SJSA1 (cell line): ENCODE measurements at regions not wholly inside any gene's neighbourhood (a gene's known extent, or its start where the extent isn't known, plus 50 kb on each side); places are given as distances from the start of the nearest gene placed in this dataset.
A peak's percentile ranks its signal among the peaks of the same experiment; 100 is the strongest.

Experiments
- DNase-seq, 2 experiments: peaks; one replicate each; pipeline ENCODE4 v3.0.0-alpha.2; 2015 to 2020; ENCODE audit warnings: low spot score in 2 of 2, low read depth in 1 of 2
- H3K27ac ChIP-seq: fragments of 250-450 bp; sonication (Bioruptor Pico); 2 replicates; pipeline ENCODE4 v1.5.1; 2020; ENCODE audit warnings: mild to moderate bottlenecking, moderate library complexity
- H3K27me3 ChIP-seq: fragments of 250-450 bp; sonication (Bioruptor Pico); replicated peaks from 2 replicates; pipeline ENCODE4 v1.5.1; 2020; ENCODE audit warnings: mild to moderate bottlenecking, moderate library complexity
- H3K36me3 ChIP-seq: fragments of 250-450 bp; sonication (Bioruptor Pico); 2 replicates; pipeline ENCODE4 v1.5.1; 2020; ENCODE audit warnings: mild to moderate bottlenecking
- H3K4me1 ChIP-seq: fragments of 250-450 bp; sonication (Bioruptor Pico); replicated peaks from 2 replicates; pipeline ENCODE4 v1.6.1; 2021; ENCODE audit warnings: mild to moderate bottlenecking
- H3K4me3 ChIP-seq: fragments of 250-450 bp; sonication (Bioruptor Pico); 2 replicates; pipeline ENCODE4 v1.5.1; 2020; ENCODE audit warnings: mild to moderate bottlenecking
- H3K9me3 ChIP-seq: fragments of 250-450 bp; sonication (Bioruptor Pico); replicated peaks from 2 replicates; pipeline ENCODE4 v1.5.1; 2020; ENCODE audit warnings: mild to moderate bottlenecking

DNA sequence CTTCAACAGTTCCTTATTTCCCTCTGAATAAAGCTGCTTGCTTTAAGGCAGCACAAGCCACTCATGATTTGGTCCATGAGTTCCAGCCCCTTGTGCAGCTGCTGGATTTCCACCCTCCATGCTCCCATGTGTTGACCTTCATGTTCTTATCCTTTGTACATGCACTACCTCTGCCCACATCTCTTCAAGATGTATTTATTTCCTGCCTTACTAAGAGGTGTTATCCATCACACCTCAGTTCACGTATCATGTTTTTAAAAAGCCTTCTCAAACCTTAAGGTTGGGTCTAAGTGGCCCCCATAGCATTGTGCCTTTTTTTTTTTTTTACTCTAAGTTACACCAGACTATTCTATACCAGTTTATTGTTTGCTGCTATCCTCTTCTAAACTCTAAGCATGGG is 107.7 kb downstream of the SIPA1L2 start:
- no peak for DNase-seq
- peaks cover 6% of the 10 kb centered on the region for H3K4me1 ChIP-seq
- H3K36me3 ChIP-seq = no peaks in the 10 kb centered on the region
- H3K27me3 ChIP-seq = no peaks in the 10 kb centered on the region
- no peak overlapping the region for H3K27ac ChIP-seq
- no peak overlapping the region for H3K4me3 ChIP-seq
- no peaks in the 10 kb centered on the region for H3K9me3 ChIP-seq

GRCh38 chr1:232521660-232522059 is 108.3 kb downstream of the SIPA1L2 start:
- Histone ChIP-seq H3K4me3 (no peak overlapping the region), H3K27ac (no peak overlapping the region), H3K36me3 (no peaks in the 10 kb centered on the region), H3K4me1 (peaks cover 6% of the 10 kb centered on the region), H3K27me3 (no peaks in the 10 kb centered on the region), H3K9me3 (no peaks in the 10 kb centered on the region)
- no peak for DNase-seq

DNA sequence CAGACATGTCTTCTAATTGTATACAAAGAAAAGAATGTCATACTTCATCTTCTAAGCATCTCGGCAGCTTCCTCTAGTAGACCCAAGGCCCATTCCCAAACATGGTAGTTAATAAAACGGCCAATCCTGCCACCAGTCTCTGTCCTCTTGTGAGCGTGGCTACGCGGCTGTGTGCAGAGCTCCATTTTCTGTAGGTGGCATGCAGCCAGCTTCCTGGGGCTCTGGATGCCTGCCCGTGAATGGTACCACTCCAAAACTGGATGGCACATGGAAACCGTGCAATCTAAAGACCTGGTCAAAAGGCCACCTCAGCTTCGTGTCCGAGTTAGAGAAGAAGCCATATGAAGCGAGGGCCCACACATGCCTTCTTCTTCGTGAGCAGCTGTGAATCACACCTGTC is 110.7 kb downstream of the SIPA1L2 start:
- no peak for DNase-seq
- no peaks in the 10 kb centered on the region for H3K9me3 ChIP-seq
- H3K36me3 ChIP-seq = no peaks in the 10 kb centered on the region
- H3K27me3 ChIP-seq = no peaks in the 10 kb centered on the region
- peaks cover 6% of the 10 kb centered on the region for H3K4me1 ChIP-seq
- no peak overlapping the region for H3K27ac ChIP-seq
- no peak overlapping the region for H3K4me3 ChIP-seq

GRCh38 chr1:232518349-232518748 is 111.6 kb downstream of the SIPA1L2 start:
- Histone ChIP-seq H3K9me3 (no peaks in the 10 kb centered on the region), H3K4me1 (no peaks in the 10 kb centered on the region), H3K27ac (no peak overlapping the region), H3K36me3 (no peaks in the 10 kb centered on the region), H3K4me3 (no peak overlapping the region), H3K27me3 (no peaks in the 10 kb centered on the region)
- DNase-seq = no peak

- no peaks in the 10 kb centered on the region for H3K27me3 ChIP-seq
- no peak overlapping the region for H3K4me3 ChIP-seq
- no peaks in the 10 kb centered on the region for H3K36me3 ChIP-seq
- no peak for DNase-seq
- H3K27ac ChIP-seq = no peak overlapping the region
- no peaks in the 10 kb centered on the region for H3K4me1 ChIP-seq
- H3K9me3 ChIP-seq = no peaks in the 10 kb centered on the region
These were observed 112.7 kb downstream of the SIPA1L2 start for GRCh38 chr1:232517204-232517603.

GRCh38 chr1:232515706-232516105 is 114.2 kb downstream of the SIPA1L2 start:
- Histone ChIP-seq H3K36me3 (no peaks in the 10 kb centered on the region), H3K4me1 (no peaks in the 10 kb centered on the region), H3K27me3 (no peaks in the 10 kb centered on the region), H3K4me3 (no peak overlapping the region), H3K27ac (no peak overlapping the region), H3K9me3 (no peaks in the 10 kb centered on the region)
- no peak for DNase-seq

GRCh38 chr1:232512712-232513111 is 117.2 kb downstream of the SIPA1L2 start:
- H3K9me3 ChIP-seq = no peaks in the 10 kb centered on the region
- no peak for DNase-seq
- no peak overlapping the region for H3K27ac ChIP-seq
- H3K4me1 ChIP-seq = peaks cover 13% of the 10 kb centered on the region
- no peaks in the 10 kb centered on the region for H3K36me3 ChIP-seq
- no peaks in the 10 kb centered on the region for H3K27me3 ChIP-seq
- H3K4me3 ChIP-seq = no peak overlapping the region

DNA sequence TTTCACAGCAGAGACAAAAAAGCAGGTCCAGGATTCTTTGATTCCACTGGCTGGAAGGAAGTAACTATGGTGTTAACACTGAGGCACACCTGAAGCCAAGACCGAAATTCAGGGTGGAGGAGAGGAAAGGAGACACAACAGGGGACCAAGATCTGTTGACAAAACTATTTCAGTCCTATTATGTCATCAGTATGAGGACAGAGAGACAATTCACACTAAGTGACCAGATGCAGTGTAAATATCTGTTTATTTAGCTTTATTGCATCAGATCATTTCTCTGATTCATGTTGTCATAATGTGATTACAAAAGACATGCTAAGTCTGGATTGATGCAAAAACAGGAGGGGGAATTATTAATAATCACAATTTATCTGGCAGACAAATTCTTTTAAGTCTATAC is 118.8 kb downstream of the SIPA1L2 start:
- H3K27me3 ChIP-seq = no peaks in the 10 kb centered on the region
- no peak overlapping the region for H3K27ac ChIP-seq
- no peak overlapping the region for H3K4me3 ChIP-seq
- H3K36me3 ChIP-seq = no peaks in the 10 kb centered on the region
- no peak for DNase-seq
- H3K9me3 ChIP-seq = no peaks in the 10 kb centered on the region
- H3K4me1 ChIP-seq = peaks cover 13% of the 10 kb centered on the region

GRCh38 chr1:232510367-232511110 is 119.4 kb downstream of the SIPA1L2 start:
- no peak overlapping the region for H3K4me3 ChIP-seq
- no peaks in the 10 kb centered on the region for H3K9me3 ChIP-seq
- no peaks in the 10 kb centered on the region for H3K27me3 ChIP-seq
- no peak overlapping the region for H3K27ac ChIP-seq
- no peaks in the 10 kb centered on the region for H3K36me3 ChIP-seq
- H3K4me1 ChIP-seq = peaks cover 13% of the 10 kb centered on the region
- DNase-seq = no peak

DNA sequence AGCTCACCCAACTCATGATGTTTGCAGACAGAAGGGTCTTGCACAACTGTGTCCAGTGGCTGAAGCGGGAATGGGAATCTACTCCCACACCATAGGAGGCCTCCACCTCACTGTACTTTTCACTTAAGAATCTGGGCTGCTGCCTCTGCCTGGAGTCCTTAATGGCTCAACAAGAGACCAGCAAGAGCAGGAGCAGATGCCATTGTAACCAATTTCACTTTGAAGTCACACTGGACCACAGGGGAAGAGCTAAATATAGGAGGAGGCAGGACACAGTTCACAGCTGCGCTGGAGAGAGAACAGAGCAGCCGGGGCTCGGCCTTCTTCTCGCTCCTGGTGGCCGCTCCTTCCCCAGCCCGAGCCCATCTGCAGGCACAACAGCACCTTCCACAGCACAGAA is 120.4 kb downstream of the SIPA1L2 start:
- DNase-seq = peak; percentile 40 to 46
- no peaks in the 10 kb centered on the region for H3K27me3 ChIP-seq
- no peaks in the 10 kb centered on the region for H3K9me3 ChIP-seq
- H3K27ac ChIP-seq = no peak overlapping the region
- H3K4me3 ChIP-seq = no peak overlapping the region
- H3K36me3 ChIP-seq = no peaks in the 10 kb centered on the region
- H3K4me1 ChIP-seq = peaks cover 13% of the 10 kb centered on the region

- H3K4me1 ChIP-seq = peaks cover 13% of the 10 kb centered on the region
- DNase-seq = no peak
- H3K4me3 ChIP-seq = no peak overlapping the region
- no peaks in the 10 kb centered on the region for H3K27me3 ChIP-seq
- H3K9me3 ChIP-seq = no peaks in the 10 kb centered on the region
- H3K36me3 ChIP-seq = no peaks in the 10 kb centered on the region
- no peak overlapping the region for H3K27ac ChIP-seq
These were observed 121.7 kb downstream of the SIPA1L2 start for GRCh38 chr1:232508130-232508701.

DNA sequence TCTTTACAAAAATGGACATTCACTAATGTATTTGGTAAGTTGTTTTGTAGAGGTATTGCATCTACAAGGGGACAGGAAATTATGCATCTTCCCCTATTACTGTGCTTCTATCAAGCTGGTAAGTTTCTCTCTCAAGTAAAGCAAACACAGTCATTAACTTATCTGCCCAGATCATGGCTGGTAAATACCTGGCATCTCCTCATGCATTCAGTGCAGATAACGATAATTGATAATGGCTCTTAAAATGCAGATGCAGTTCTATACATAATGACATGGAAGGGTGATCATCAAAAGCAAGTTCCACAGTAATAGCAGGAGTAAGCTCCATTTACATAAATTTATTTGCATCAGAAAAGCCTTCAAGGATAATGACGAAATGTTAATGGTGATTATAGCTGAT is 122.4 kb downstream of the SIPA1L2 start:
- no peak for DNase-seq
- Histone ChIP-seq H3K27me3 (no peaks in the 10 kb centered on the region), H3K36me3 (no peaks in the 10 kb centered on the region), H3K4me1 (peaks cover 13% of the 10 kb centered on the region), H3K27ac (no peak overlapping the region), H3K9me3 (no peaks in the 10 kb centered on the region), H3K4me3 (no peak overlapping the region)

DNA sequence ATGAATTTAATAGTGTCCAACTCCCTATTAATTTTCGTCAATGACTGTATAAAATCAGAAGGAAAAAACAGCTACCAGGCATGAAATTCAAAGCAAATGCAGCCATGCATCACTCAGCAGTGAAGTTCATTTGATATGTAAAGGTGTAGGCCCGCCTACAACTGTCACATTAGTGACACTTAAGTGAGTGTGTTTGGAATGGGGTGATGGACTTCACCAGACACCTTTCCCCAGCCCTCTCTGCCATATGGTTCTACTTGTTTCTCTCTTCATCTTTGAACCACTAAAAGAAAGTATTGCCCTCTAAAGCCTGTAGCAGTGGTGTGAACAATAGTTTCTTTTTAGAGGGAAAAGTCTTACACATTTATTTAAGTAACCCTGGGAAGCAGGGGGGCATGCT is 124.0 kb downstream of the SIPA1L2 start:
- DNase-seq = no peak
- peaks cover 13% of the 10 kb centered on the region for H3K4me1 ChIP-seq
- H3K27ac ChIP-seq = no peak overlapping the region
- H3K9me3 ChIP-seq = no peaks in the 10 kb centered on the region
- H3K36me3 ChIP-seq = no peaks in the 10 kb centered on the region
- H3K4me3 ChIP-seq = no peak overlapping the region
- H3K27me3 ChIP-seq = no peaks in the 10 kb centered on the region

GRCh38 chr1:232504651-232505050 is 125.3 kb downstream of the SIPA1L2 start:
- Histone ChIP-seq H3K9me3 (no peaks in the 10 kb centered on the region), H3K27me3 (no peaks in the 10 kb centered on the region)
- DNase-seq = no peak

GRCh38 chr1:232503497-232503896 is 126.4 kb downstream of the SIPA1L2 start:
- Histone ChIP-seq H3K27ac (no peak overlapping the region), H3K27me3 (no peaks in the 10 kb centered on the region), H3K4me1 (peaks cover 3% of the 10 kb centered on the region; the same call in 1 of the 2 replicates), H3K9me3 (no peaks in the 10 kb centered on the region), H3K36me3 (no peaks in the 10 kb centered on the region), H3K4me3 (no peak overlapping the region)
- DNase-seq = no peak

More at GRCh38 chr1:232504651-232505050, 125.3 kb downstream of the SIPA1L2 start:
- H3K36me3 ChIP-seq = no peaks in the 10 kb centered on the region
- peaks cover 10% of the 10 kb centered on the region for H3K4me1 ChIP-seq
- no peak overlapping the region for H3K4me3 ChIP-seq
- H3K27ac ChIP-seq = no peak overlapping the region
